Mesenchymal stem cell (in vitro differentiated cells and primary cell): ENCODE measurements at regions not wholly inside any gene's neighbourhood (a gene's known extent, or its start where the extent isn't known, plus 50 kb on each side); places are given as distances from the start of the nearest gene placed in this dataset.
"Not testable (repeated sequence)": the region's sequence is repeated elsewhere in the genome, so short reads cannot be mapped to it uniquely, and the experiment has no call there.

Experiments
- DNase-seq: peaks from one replicate; pipeline ENCODE4 v3.0.0-alpha.2; 2013
- H2AFZ ChIP-seq: one replicate; pipeline ENCODE4 v1.6.1; 2013; ENCODE audit warnings: low read depth, mild to moderate bottlenecking, control low read depth, inconsistent platforms, low read length, moderate library complexity
- H2AK5ac ChIP-seq: 2 replicates; pipeline ENCODE4 v1.6.1; 2013; ENCODE audit warnings: low read length, moderate library complexity, mild to moderate bottlenecking, inconsistent platforms; ENCODE audit not compliant: severe bottlenecking
- H2BK120ac ChIP-seq: one replicate; pipeline ENCODE4 v1.6.1; 2013; ENCODE audit warnings: low read depth, mild to moderate bottlenecking, inconsistent platforms, low read length, moderate library complexity
- H2BK12ac ChIP-seq, 2 experiments: one replicate each; pipeline ENCODE4 v1.6.1; 2013; ENCODE audit warnings: inconsistent platforms in 2 of 2, low read length in 2 of 2, mild to moderate bottlenecking in 2 of 2, moderate library complexity in 2 of 2, control low read depth in 1 of 2
- H2BK15ac ChIP-seq: one replicate; pipeline ENCODE4 v1.6.1; 2013; ENCODE audit warnings: mild to moderate bottlenecking, low read depth, inconsistent platforms; ENCODE audit not compliant: poor library complexity, severe bottlenecking
- H2BK5ac ChIP-seq: 2 replicates; pipeline ENCODE4 v1.6.1; 2013; ENCODE audit warnings: low read depth, mild to moderate bottlenecking, low read length, control low read depth, inconsistent platforms; ENCODE audit not compliant: poor library complexity, severe bottlenecking
- H3K14ac ChIP-seq, 2 experiments: one replicate each; pipeline ENCODE4 v1.6.1; 2013; ENCODE audit warnings: inconsistent platforms in 2 of 2, low read length in 2 of 2, control low read depth in 1 of 2, mild to moderate bottlenecking in 1 of 2, moderate library complexity in 1 of 2
- H3K18ac ChIP-seq, 2 experiments: one replicate each; pipeline ENCODE4 v1.6.1; 2013; ENCODE audit warnings: inconsistent platforms in 2 of 2, low read length in 2 of 2, control low read depth in 1 of 2, low read depth in 1 of 2, mild to moderate bottlenecking in 1 of 2
- H3K23ac ChIP-seq, 2 experiments: one replicate each; pipeline ENCODE4 v1.6.1; 2013; ENCODE audit warnings: inconsistent platforms in 2 of 2, low read length in 2 of 2, mild to moderate bottlenecking in 2 of 2, moderate library complexity in 2 of 2, control low read depth in 1 of 2
- H3K27ac ChIP-seq: 2 replicates; pipeline ENCODE4 v1.5.1; 2013; ENCODE audit warnings: mild to moderate bottlenecking, moderate library complexity, low read length, control low read depth, inconsistent platforms; ENCODE audit not compliant: poor library complexity, severe bottlenecking
- H3K27me3 ChIP-seq, 2 experiments: 2 replicates each; pipeline versions ENCODE4 v1.6.1 to v1.7.0; 2013; ENCODE audit warnings: low read length in 2 of 2, mild to moderate bottlenecking in 2 of 2, moderate library complexity in 2 of 2, control low read depth in 1 of 2, inconsistent platforms in 1 of 2; ENCODE audit not compliant: control insufficient read depth in 1 of 2, insufficient read depth in 1 of 2
- H3K36me3 ChIP-seq, 2 experiments: 2 replicates each; pipeline versions ENCODE4 v1.6.1 to v1.7.0; 2013; ENCODE audit warnings: low read length in 2 of 2, control low read depth in 1 of 2, inconsistent platforms in 1 of 2, low read depth in 1 of 2, mild to moderate bottlenecking in 1 of 2; ENCODE audit not compliant: insufficient read depth in 2 of 2, control insufficient read depth in 1 of 2
- H3K4ac ChIP-seq, 2 experiments: one replicate each; pipeline ENCODE4 v1.6.1; 2013; ENCODE audit warnings: inconsistent platforms in 2 of 2, low read length in 2 of 2, mild to moderate bottlenecking in 2 of 2, moderate library complexity in 2 of 2, control low read depth in 1 of 2, low read depth in 1 of 2
- H3K4me1 ChIP-seq: 2 replicates; pipeline ENCODE4 v1.6.1; 2013; ENCODE audit warnings: low read depth, low read length, control low read depth; ENCODE audit not compliant: control insufficient read depth, insufficient read depth
- H3K4me2 ChIP-seq: 2 replicates; pipeline ENCODE4 v1.6.1; 2013; ENCODE audit warnings: low read length, mild to moderate bottlenecking, inconsistent platforms; ENCODE audit not compliant: poor library complexity, severe bottlenecking
- H3K4me3 ChIP-seq, 2 experiments: 2 replicates each; pipeline versions ENCODE4 v1.5.1 to v1.7.0; 2013; ENCODE audit warnings: low read length in 2 of 2, mild to moderate bottlenecking in 2 of 2, control low read depth in 1 of 2, low read depth in 1 of 2; ENCODE audit not compliant: insufficient read depth in 1 of 2
- H3K79me1 ChIP-seq: replicated peaks from 2 replicates; pipeline ENCODE4 v1.6.1; 2013; ENCODE audit warnings: mild to moderate bottlenecking, control low read depth, low read length, inconsistent platforms; ENCODE audit not compliant: poor library complexity, severe bottlenecking
- H3K9ac ChIP-seq: 2 replicates; pipeline ENCODE4 v1.7.0; 2013; ENCODE audit warnings: mild to moderate bottlenecking, low read length, moderate library complexity
- H3K9me3 ChIP-seq: 2 replicates; pipeline ENCODE4 v1.7.0; 2013; ENCODE audit warnings: mild to moderate bottlenecking, low read length; ENCODE audit not compliant: control insufficient read depth
- H4K8ac ChIP-seq: one replicate; pipeline ENCODE4 v1.6.1; 2013; ENCODE audit warnings: inconsistent platforms, mild to moderate bottlenecking, low read length, moderate library complexity
- H4K91ac ChIP-seq: one replicate; pipeline ENCODE4 v1.6.1; 2013; ENCODE audit warnings: mild to moderate bottlenecking, low read length, inconsistent platforms
- WGBS: methylation state at CpG from one replicate; pipeline ENCODE4 v1.1.7; 2013; ENCODE audit warnings: mixed read lengths; 5-methylcytosine and 5-hydroxymethylcytosine counted together

GRCh38 chr17:77290759-77291558 is 150.2 kb downstream of the SEC14L1 start:
- Histone ChIP-seq H3K79me1 (peaks cover 14% of the 10 kb centered on the region), H3K36me3 (peaks cover 0 to 18% of the 10 kb centered on the region in 2 experiments), H3K4me1 (peaks cover 37% of the 10 kb centered on the region)
- not testable (repeated sequence) for H3K4ac ChIP-seq, H2AFZ ChIP-seq, H3K9me3 ChIP-seq, H3K4me3 ChIP-seq, H2BK5ac ChIP-seq, H2AK5ac ChIP-seq, H3K14ac ChIP-seq, H3K4me2 ChIP-seq, H3K27me3 ChIP-seq, H4K8ac ChIP-seq, H3K23ac ChIP-seq, H2BK15ac ChIP-seq, H3K27ac ChIP-seq, H3K18ac ChIP-seq, H4K91ac ChIP-seq, H3K9ac ChIP-seq, DNase-seq, H2BK120ac ChIP-seq, H2BK12ac ChIP-seq
- 98% methylated on average over 17 of the region's 20 CpGs for WGBS

DNA sequence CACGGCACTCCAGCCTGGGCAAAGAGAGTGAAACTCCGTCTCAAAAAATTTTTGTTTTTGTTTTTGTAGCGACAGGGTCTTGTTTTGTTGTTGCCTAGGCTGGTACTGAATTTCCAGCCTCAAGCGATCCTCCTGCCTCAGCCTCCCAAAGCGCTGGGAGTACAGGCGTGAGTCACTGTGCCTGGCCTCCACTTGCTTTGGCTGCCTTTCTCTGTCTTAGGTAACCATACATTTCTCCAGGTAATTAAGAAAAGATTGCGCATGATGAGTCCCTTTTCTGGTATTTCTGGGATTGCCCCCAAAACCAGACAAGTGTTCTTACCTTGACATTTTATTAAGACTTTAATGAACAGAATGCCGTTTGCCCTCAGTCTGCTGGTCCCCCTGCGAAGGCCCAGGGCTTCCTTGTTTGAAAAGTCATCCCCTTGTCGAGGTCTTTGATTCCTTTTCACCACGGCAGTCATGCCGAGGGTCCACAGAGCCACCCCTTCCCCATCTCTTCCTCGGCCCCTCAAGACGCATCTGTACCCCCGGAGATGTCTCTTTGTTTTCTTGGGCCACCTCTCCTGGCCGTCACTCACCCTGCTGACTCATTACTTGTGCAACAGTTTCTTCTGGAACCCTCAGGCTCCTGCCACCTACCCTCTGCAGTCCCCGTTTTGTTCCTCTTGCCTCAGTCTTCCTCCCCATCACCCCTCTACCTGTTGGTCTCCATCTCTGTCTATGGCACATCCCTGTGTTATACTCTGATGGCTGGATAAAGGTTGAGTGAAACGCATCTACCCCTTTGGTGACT is 151.0 kb downstream of the SEC14L1 start:
- Histone ChIP-seq H4K8ac (no peak overlapping the region), H3K79me1 (peaks cover 18% of the 10 kb centered on the region), H2AFZ (no peak overlapping the region), H2BK120ac (no peak overlapping the region), H3K4me2 (no peak overlapping the region), H2BK12ac (peak overlapping the region in 1 of 2 experiments; percentile 32), H3K9me3 (no peaks in the 10 kb centered on the region), H3K4ac (peak overlapping the region; percentile 35 to 41), H3K14ac (no peak overlapping the region), H3K9ac (no peak overlapping the region), H3K27ac (no peak overlapping the region), H3K36me3 (peaks cover 0 to 22% of the 10 kb centered on the region in 2 experiments), H2AK5ac (peak overlapping the region; percentile 58), H3K27me3 (no peaks in the 10 kb centered on the region), H3K23ac (no peak overlapping the region), H2BK15ac (no peak overlapping the region), H4K91ac (no peak overlapping the region), H3K4me3 (no peak overlapping the region), H2BK5ac (no peak overlapping the region), H3K18ac (peak overlapping the region in 1 of 2 experiments; percentile 49), H3K4me1 (peaks cover 30% of the 10 kb centered on the region)
- DNase-seq, result no peak
- WGBS, result 98% methylated on average over 17 of the region's 18 CpGs

DNA sequence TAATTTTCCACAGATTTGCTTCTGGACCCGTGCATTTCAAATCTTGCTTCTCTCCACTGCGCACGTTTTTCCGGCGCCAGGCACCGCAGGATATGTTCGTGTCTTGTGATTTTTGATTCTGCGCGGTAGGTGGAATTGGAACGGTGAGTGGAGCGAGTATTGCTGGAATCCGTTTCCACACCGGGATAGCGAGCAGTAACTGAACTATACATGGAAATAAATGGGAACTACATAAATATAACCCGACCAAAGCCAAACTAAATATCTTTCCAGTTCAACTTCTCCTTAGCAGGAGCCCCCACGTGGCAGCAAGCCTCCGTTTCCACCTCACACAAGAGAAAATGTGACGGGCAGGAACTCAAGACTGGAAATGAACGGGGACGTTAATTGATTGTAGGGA is 154.0 kb downstream of the SEC14L1 start:
- Histone ChIP-seq H4K91ac (no peak overlapping the region), H3K14ac (no peak overlapping the region), H3K27me3 (no peaks in the 10 kb centered on the region), H2BK5ac (no peak overlapping the region), H3K4me1 (peaks cover 19% of the 10 kb centered on the region), H3K79me1 (peaks cover 24% of the 10 kb centered on the region), H2BK15ac (no peak overlapping the region), H4K8ac (no peak overlapping the region), H2AK5ac (no peak overlapping the region), H3K4ac (no peak overlapping the region), H3K9me3 (peaks cover 9% of the 10 kb centered on the region), H3K4me3 (no peak overlapping the region), H2AFZ (no peak overlapping the region), H2BK12ac (no peak overlapping the region), H3K9ac (no peak overlapping the region), H2BK120ac (no peak overlapping the region), H3K18ac (no peak overlapping the region), H3K23ac (no peak overlapping the region), H3K27ac (no peak overlapping the region), H3K36me3 (peaks cover 0 to 39% of the 10 kb centered on the region in 2 experiments), H3K4me2 (no peak overlapping the region)
- over 99% methylated on average over 19 of the region's 20 CpGs for WGBS
- DNase-seq, result no peak

DNA sequence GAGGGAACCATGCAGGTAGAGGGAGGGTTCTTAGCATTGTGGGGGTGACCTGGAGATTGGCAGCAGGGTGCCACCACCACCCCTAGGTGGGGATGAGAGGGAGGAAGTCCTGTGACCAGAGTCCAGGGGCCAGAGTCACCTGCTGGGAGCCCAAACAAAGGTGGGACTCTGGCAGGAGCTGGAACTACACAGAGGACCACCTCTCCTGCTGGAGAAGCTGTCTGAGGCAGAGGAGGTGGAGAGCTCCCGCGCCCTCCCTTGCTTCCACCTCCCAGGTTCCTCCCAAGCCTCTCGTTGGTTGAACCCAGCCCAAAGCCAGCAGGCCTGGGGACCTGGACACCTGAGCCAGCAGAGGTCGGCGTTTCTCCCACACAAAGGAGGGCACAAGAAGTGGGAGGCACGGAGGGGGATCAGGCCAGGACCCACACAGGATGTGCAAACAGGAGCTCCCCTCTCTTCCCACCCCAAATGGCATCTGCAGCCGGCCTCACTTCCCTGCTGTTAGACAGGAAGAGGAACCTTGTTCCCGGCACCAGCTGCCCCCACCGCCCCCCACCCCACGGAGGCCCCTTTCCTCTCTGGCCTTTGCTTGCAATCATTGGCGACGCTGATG is 154.6 kb downstream of the SEC14L1 start:
- H3K14ac ChIP-seq, result no peak overlapping the region
- H2BK15ac ChIP-seq, result no peak overlapping the region
- H2AK5ac ChIP-seq, result no peak overlapping the region
- no peaks in the 10 kb centered on the region for H3K27me3 ChIP-seq
- no peak overlapping the region for H3K27ac ChIP-seq
- no peak overlapping the region for H2BK120ac ChIP-seq
- peaks cover 9% of the 10 kb centered on the region for H3K9me3 ChIP-seq
- H3K18ac ChIP-seq, result no peak overlapping the region
- H2BK12ac ChIP-seq, result no peak overlapping the region
- H4K8ac ChIP-seq, result no peak overlapping the region
- H3K4ac ChIP-seq, result no peak overlapping the region
- H3K36me3 ChIP-seq, result peaks cover 0 to 45% of the 10 kb centered on the region in 2 experiments
- no peak overlapping the region for H4K91ac ChIP-seq
- H3K4me3 ChIP-seq, result no peak overlapping the region
- peaks cover 17% of the 10 kb centered on the region for H3K4me1 ChIP-seq
- no peak overlapping the region for H2BK5ac ChIP-seq
- H3K9ac ChIP-seq, result no peak overlapping the region
- 82% methylated on average over 12 of the region's 12 CpGs for WGBS
- no peak overlapping the region for H3K4me2 ChIP-seq
- no peak overlapping the region for H2AFZ ChIP-seq
- H3K23ac ChIP-seq, result no peak overlapping the region
- H3K79me1 ChIP-seq, result peaks cover 26% of the 10 kb centered on the region
- DNase-seq, result no peak
